B cell (primary cell): ENCODE measurements at regions not wholly inside any gene's neighbourhood (a gene's known extent, or its start where the extent isn't known, plus 50 kb on each side); places are given as distances from the start of the nearest gene placed in this dataset.

Experiments used
- ATAC-seq: fragments of 200-7000 bp; cut with Tn5 transposase; one replicate; pipeline ENCODE4 v1.10.0; 2021; ENCODE audit warnings: low read depth, mild to moderate bottlenecking, moderate number of reproducible peaks, moderate library complexity
- CTCF ChIA-PET: fragments of 350-600 bp; sonication (Branson Sonifier 250); formaldehyde crosslinking; loops from one replicate; lab custom pipeline; 2021; ENCODE audit warnings: antibody characterized with exemption, inconsistent platforms; lab: Charles Lee
- POLR2A ChIA-PET: fragments of 350-600 bp; sonication (Branson Sonifier 250); formaldehyde crosslinking; loops from one replicate; lab custom pipeline; 2021; ENCODE audit warnings: antibody characterized with exemption; lab: Charles Lee
- DNase-seq: peaks from one replicate; pipeline ENCODE4 v3.0.0; 2013
- H2AFZ ChIP-seq: 2 replicates; pipeline ENCODE4 v1.6.1; 2012; ENCODE audit warnings: mild to moderate bottlenecking, low read depth, low read length; ENCODE audit not compliant: insufficient read depth, poor library complexity, severe bottlenecking
- H3K27ac ChIP-seq, 2 donors: 1 replicate in 1 of 2; 2 replicates in 1 of 2; pipeline ENCODE4 v1.5.1; 2012 to 2013; ENCODE audit warnings: low read length in 2 of 2, mild to moderate bottlenecking in 2 of 2, moderate library complexity in 1 of 2
- H3K27me3 ChIP-seq, 4 experiments: fragments of 200-600 bp in 1 of 4; sonication (generic) in 1 of 4; replicated peaks in 1 of 4; 1 replicate in 2 of 4; 2 replicates in 2 of 4; pipeline versions ENCODE4 v1.6.1 to v1.7.0; 2013 to 2016; ENCODE audit warnings: low read length in 3 of 4, mild to moderate bottlenecking in 2 of 4, mixed read lengths in 1 of 4, moderate library complexity in 1 of 4; ENCODE audit not compliant: insufficient read depth in 4 of 4, control insufficient read depth in 3 of 4; ENCODE audit errors: control extremely low read depth in 1 of 4
- H3K36me3 ChIP-seq, 2 experiments: replicated peaks in 1 of 2; 1 replicate in 1 of 2; 2 replicates in 1 of 2; pipeline versions ENCODE4 v1.6.1 to v1.7.1; 2013; ENCODE audit warnings: low read length in 1 of 2; ENCODE audit not compliant: insufficient read depth in 2 of 2, control insufficient read depth in 1 of 2; ENCODE audit errors: control extremely low read depth in 1 of 2, extremely low read depth in 1 of 2
- H3K4me1 ChIP-seq, 2 donors: fragments of 200-600 bp in 1 of 2; sonication (generic) in 1 of 2; 1 replicate in 1 of 2; 2 replicates in 1 of 2; pipeline versions ENCODE4 v1.5.1 to v1.6.1; 2013 to 2017; ENCODE audit warnings: low read length in 2 of 2; ENCODE audit not compliant: control insufficient read depth in 2 of 2, insufficient read depth in 2 of 2
- H3K4me2 ChIP-seq: replicated peaks from 2 replicates; pipeline ENCODE3; 2012; ENCODE audit warnings: mild to moderate bottlenecking, low read depth, low read length; ENCODE audit not compliant: poor library complexity, severe bottlenecking
- H3K4me3 ChIP-seq, 5 experiments: fragments of 200-600 bp in 1 of 5; sonication (generic) in 1 of 5; 1 replicate in 3 of 5; 2 replicates in 2 of 5; pipeline versions ENCODE4 v1.5.1 to v1.7.0; 2011 to 2016; ENCODE audit warnings: low read length in 4 of 5, mild to moderate bottlenecking in 4 of 5, low read depth in 2 of 5, control low read depth in 1 of 5, moderate library complexity in 1 of 5; ENCODE audit not compliant: insufficient read depth in 1 of 5; ENCODE audit errors: control extremely low read depth in 1 of 5, extremely low read depth in 1 of 5
- H3K79me2 ChIP-seq: fragments of 200-600 bp; sonication (generic); one replicate; pipeline ENCODE4 v1.6.0; 2016; ENCODE audit warnings: low read length; ENCODE audit not compliant: control insufficient read depth, insufficient read depth
- H3K9ac ChIP-seq: fragments of 200-600 bp; sonication (generic); 2 replicates; pipeline ENCODE4 v1.6.1; 2017; ENCODE audit warnings: mild to moderate bottlenecking, low read length, moderate library complexity
- H3K9me3 ChIP-seq, 3 donors: one replicate each; pipeline versions ENCODE4 v1.6.1 to v1.7.1; 2013; ENCODE audit warnings: low read length in 2 of 3; ENCODE audit not compliant: control insufficient read depth in 2 of 3, insufficient read depth in 1 of 3; ENCODE audit errors: control extremely low read depth in 1 of 3
- H4K20me1 ChIP-seq: 2 replicates; pipeline ENCODE4 v1.6.0; 2012; ENCODE audit warnings: mild to moderate bottlenecking, low read length; ENCODE audit not compliant: insufficient read depth, control insufficient read depth, poor library complexity, severe bottlenecking
- H3K27ac Mint-ChIP-seq: one replicate; pipeline ENCODE4 v1.8.0; 2021; ENCODE audit warnings: mixed read lengths
- H3K27me3 Mint-ChIP-seq: one replicate; pipeline ENCODE4 v1.8.0; 2021; ENCODE audit warnings: mixed read lengths
- H3K4me1 Mint-ChIP-seq: one replicate; pipeline ENCODE4 v1.8.0; 2021; ENCODE audit warnings: mixed read lengths
- H3K4me3 Mint-ChIP-seq: one replicate; pipeline ENCODE4 v1.8.0; 2021; ENCODE audit warnings: mixed read lengths
- H3K9me3 Mint-ChIP-seq: one replicate; pipeline ENCODE4 v1.8.0; 2022; ENCODE audit warnings: mixed read lengths; ENCODE audit not compliant: insufficient read depth
- EZH2 ChIP-seq: IDR thresholded peaks from 2 replicates; pipeline ENCODE4 v1.6.1; 2012; ENCODE audit warnings: borderline replicate concordance, low read depth, mild to moderate bottlenecking, moderate library complexity, low read length; ENCODE audit not compliant: insufficient read depth, poor library complexity, severe bottlenecking
- WGBS: methylation state at CpG from one replicate; pipeline ENCODE4 v1.1.5; 2013; ENCODE audit warnings: missing lambda C conversion rate; ENCODE audit not compliant: insufficient coverage; 5-methylcytosine and 5-hydroxymethylcytosine counted together
- intact Hi-C: fragments of 100-400 bp; cut with micrococcal nuclease; formaldehyde crosslinking; loops from one replicate; pipeline ENCODE4 v1.10.0; 2022
- TF ChIP-seq, protein P1 (sequence below): fragments of 200-600 bp; IDR thresholded peaks from one replicate; pipeline ENCODE4 v1.8.0; 2022; ENCODE audit warnings: antibody characterized with exemption, mild to moderate bottlenecking

DNA sequence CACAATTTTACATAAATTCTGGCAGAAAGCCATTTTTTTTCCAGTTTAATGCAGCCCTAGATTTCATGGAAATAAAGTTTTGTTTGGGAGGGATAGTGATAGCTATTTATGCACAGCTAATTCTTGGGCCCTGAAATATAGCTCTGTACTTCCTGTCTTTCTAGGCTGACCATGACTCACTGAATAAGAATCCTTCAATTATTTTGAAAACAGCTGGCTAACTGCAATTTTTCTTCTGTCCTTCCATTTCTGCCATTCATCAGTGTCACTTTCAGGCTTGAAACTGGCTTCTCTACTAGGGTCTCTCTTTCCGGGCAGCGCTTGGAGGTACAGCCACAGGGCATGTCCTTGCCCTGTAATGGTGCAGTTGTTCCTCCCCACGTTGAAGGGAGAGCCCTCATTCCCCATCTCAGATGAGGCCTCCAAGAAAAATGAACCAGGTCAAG lies 97.1 kb upstream of the TMEM178A start:
- Mint-ChIP-seq H3K27me3 (peaks cover 3% of the 10 kb centered on the region), H3K4me1 (no peaks in the 10 kb centered on the region), H3K9me3 (no peaks in the 10 kb centered on the region), H3K4me3 (no peak overlapping the region), H3K27ac (no peak overlapping the region)
- H3K27me3 ChIP-seq: no peaks in the 10 kb centered on the region
- 100% methylated on average over 1 of the region's 3 CpGs for WGBS
- H2AFZ ChIP-seq: no peak overlapping the region
- H3K36me3 ChIP-seq: no peaks in the 10 kb centered on the region
- no peak overlapping the region for H3K4me3 ChIP-seq
- intact Hi-C loops: no loop called here
- no peaks in the 10 kb centered on the region for H3K4me1 ChIP-seq
- no peak overlapping the region for H3K4me2 ChIP-seq
- H3K27ac ChIP-seq: no peak overlapping the region
- ATAC-seq (no peak), DNase-seq (no peak)
- TF ChIP-seq, protein P1, sequence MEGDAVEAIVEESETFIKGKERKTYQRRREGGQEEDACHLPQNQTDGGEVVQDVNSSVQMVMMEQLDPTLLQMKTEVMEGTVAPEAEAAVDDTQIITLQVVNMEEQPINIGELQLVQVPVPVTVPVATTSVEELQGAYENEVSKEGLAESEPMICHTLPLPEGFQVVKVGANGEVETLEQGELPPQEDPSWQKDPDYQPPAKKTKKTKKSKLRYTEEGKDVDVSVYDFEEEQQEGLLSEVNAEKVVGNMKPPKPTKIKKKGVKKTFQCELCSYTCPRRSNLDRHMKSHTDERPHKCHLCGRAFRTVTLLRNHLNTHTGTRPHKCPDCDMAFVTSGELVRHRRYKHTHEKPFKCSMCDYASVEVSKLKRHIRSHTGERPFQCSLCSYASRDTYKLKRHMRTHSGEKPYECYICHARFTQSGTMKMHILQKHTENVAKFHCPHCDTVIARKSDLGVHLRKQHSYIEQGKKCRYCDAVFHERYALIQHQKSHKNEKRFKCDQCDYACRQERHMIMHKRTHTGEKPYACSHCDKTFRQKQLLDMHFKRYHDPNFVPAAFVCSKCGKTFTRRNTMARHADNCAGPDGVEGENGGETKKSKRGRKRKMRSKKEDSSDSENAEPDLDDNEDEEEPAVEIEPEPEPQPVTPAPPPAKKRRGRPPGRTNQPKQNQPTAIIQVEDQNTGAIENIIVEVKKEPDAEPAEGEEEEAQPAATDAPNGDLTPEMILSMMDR: no peak
- TF ChIP-seq EZH2: no peak
- H4K20me1 ChIP-seq: no peaks in the 10 kb centered on the region
- H3K79me2 ChIP-seq: no peaks in the 10 kb centered on the region
- peaks cover 2 to 12% (median 11%) of the 10 kb centered on the region in 3 donors for H3K9me3 ChIP-seq
- POLR2A ChIA-PET: no interaction called here
- CTCF ChIA-PET: no interaction called here
- no peak overlapping the region for H3K9ac ChIP-seq

DNA sequence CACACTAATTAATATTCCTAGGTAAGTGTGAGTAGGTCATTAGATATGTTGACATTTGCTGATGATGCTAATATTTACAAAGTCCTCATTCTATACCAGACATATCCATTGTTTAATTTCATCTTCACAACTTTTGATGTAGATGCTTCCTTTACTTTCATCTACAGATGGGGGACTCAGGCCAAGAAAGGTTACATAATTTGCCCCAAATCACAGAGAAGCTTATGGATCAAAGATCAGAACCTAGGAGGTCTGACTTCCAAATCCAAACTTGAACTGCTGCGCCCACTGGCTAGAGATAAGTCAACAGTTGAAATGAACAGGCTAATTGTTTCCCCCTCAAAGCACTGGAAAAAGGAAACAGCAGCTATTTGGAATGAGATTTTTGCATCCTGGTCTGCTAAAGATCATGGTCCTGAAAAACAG lies 95.6 kb upstream of the TMEM178A start:
- Histone ChIP-seq H3K4me2 (no peak overlapping the region), H3K36me3 (no peaks in the 10 kb centered on the region), H3K79me2 (no peaks in the 10 kb centered on the region), H3K4me3 (no peak overlapping the region), H3K9ac (no peak overlapping the region), H3K4me1 (no peaks in the 10 kb centered on the region), H3K27me3 (no peaks in the 10 kb centered on the region), H3K9me3 (peaks cover 0 to under 1% (median under 1%) of the 10 kb centered on the region in 3 donors), H4K20me1 (no peaks in the 10 kb centered on the region), H3K27ac (no peak overlapping the region), H2AFZ (no peak overlapping the region)
- ATAC-seq (no peak), DNase-seq (no peak)
- Mint-ChIP-seq H3K9me3 (no peaks in the 10 kb centered on the region), H3K4me1 (no peaks in the 10 kb centered on the region), H3K27me3 (peaks cover 3% of the 10 kb centered on the region), H3K4me3 (no peak overlapping the region), H3K27ac (no peak overlapping the region)
- WGBS: 86% methylated on average over 1 of the region's 1 CpG
- ChIA-PET CTCF (no interaction called here), POLR2A (no interaction called here)
- TF ChIP-seq, protein P1: no peak
- TF ChIP-seq EZH2: no peak
- intact Hi-C loops: no loop called here
